ENCODE measurements at regions not wholly inside any gene's neighbourhood (a gene's known extent, or its start where the extent isn't known, plus 50 kb on each side); places are given as distances from the start of the nearest gene placed in this dataset.

DNA sequence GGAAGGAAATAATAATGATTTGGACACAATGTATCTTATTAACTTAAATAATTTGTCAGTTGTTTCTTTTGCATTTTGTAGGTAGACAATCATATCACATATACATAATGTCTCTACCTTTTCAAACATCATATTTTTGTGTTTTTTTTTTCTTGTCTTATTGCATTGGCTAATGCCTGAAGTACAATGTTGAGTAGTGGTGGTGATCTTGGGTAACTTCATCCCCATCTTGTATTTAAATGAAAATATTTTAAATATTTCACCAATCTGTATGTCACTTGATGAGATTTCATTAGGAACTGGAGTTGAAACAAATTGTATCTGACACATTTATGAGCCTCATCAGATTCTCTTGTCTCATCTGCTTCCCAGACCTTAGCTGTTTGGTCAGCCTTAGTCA lies 109.7 kb upstream of the LHX5 start:
- TF ChIP-seq, protein P1, sequence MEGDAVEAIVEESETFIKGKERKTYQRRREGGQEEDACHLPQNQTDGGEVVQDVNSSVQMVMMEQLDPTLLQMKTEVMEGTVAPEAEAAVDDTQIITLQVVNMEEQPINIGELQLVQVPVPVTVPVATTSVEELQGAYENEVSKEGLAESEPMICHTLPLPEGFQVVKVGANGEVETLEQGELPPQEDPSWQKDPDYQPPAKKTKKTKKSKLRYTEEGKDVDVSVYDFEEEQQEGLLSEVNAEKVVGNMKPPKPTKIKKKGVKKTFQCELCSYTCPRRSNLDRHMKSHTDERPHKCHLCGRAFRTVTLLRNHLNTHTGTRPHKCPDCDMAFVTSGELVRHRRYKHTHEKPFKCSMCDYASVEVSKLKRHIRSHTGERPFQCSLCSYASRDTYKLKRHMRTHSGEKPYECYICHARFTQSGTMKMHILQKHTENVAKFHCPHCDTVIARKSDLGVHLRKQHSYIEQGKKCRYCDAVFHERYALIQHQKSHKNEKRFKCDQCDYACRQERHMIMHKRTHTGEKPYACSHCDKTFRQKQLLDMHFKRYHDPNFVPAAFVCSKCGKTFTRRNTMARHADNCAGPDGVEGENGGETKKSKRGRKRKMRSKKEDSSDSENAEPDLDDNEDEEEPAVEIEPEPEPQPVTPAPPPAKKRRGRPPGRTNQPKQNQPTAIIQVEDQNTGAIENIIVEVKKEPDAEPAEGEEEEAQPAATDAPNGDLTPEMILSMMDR (IDR thresholded peaks at IDR 0.05): no peak
- TF ChIP-seq POLR2AphosphoS5 (IDR thresholded peaks at IDR 0.05) (no peak), EP300 (IDR thresholded peaks at IDR 0.05) (no peak), POLR2A (IDR thresholded peaks at IDR 0.05; ENCODE audit: low read depth) (no peak)
- H3K36me3 ChIP-seq: no peaks in the 10 kb centered on the region
- no peak overlapping the region for H3K27ac ChIP-seq (replicated peaks in 1 of 4)
- H3K4me1 ChIP-seq: no peaks in the 10 kb centered on the region
- peaks cover 0 to 29% (median 7%) of the 10 kb centered on the region in 4 donors for H3K9me3 ChIP-seq
- no peak overlapping the region for H3K4me3 ChIP-seq
- peaks cover 0 to 78% (median 0%) of the 10 kb centered on the region in 4 donors for H3K27me3 ChIP-seq
- intact Hi-C loops (cut with DNase I): no loop called here
- DNase-seq (ENCODE audit: extremely low spot score): no peak

DNA sequence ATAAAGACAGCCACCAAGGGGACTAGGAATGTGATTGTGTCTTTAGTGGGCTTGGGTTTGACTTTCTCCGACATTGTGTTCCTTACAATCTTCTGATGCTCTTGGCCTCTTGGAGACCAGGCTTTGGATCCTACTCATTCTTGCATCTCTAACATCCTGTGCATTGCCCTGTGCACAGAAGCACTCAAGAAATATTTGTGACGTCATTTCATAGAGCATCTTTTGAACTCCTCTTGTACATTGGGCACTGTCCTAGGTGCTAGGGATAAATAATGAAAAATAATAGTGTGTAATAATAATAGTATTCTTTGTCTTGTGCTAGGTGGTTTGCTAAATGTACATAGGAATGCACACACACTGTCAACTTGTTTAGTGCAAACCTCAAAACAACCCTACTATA lies 108.8 kb upstream of the LHX5 start:
- TF ChIP-seq POLR2AphosphoS5 (IDR thresholded peaks at IDR 0.05) (no peak), EP300 (IDR thresholded peaks at IDR 0.05) (no peak)
- TF ChIP-seq, protein P1 (IDR thresholded peaks at IDR 0.05): no peak
- no peaks in the 10 kb centered on the region for H3K36me3 ChIP-seq
- peaks cover 0 to 81% (median 0%) of the 10 kb centered on the region in 4 donors for H3K27me3 ChIP-seq
- intact Hi-C loops (cut with DNase I): no loop called here
- WGBS: 0% methylated on average over 2 of the region's 2 CpGs
- H3K27ac ChIP-seq (replicated peaks in 1 of 4): no peak overlapping the region
- peaks cover 0 to 29% (median 7%) of the 10 kb centered on the region in 4 donors for H3K9me3 ChIP-seq
- H3K4me3 ChIP-seq: no peak overlapping the region
- H3K4me1 ChIP-seq: no peaks in the 10 kb centered on the region
- no peak for DNase-seq (ENCODE audit: extremely low spot score)

DNA sequence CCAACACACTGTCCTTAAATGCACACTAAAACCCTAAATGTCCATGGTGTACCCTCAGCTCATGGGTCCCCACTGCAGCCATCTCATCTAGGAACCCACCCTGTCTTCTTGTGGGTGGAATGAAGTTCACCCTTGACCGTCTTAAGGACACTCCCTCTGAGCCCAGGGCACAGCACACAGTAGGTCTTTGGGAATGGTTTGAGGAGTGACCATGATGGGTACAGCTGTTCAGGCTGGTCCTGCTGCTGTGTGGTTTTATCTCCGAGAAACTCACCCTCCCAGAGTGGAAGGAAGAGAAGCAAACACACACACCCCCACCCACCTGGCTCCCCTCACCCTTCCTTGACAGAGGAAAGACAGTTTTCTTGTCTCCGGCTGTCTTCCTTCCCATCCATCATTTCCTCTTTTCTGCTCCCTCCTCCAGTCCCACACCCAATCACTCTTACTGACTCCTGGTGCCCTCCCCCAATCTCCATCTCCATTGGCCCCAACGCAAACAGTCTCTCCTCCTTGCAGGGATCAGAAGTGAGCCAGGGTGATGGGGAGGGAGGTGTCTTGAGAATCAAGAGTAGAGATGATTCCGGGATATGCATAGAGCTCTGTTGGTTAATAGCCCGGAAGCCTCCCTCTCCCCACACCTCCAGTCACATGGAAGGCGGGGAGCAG lies 105.9 kb upstream of the LHX5 start:
- 15% methylated on average over 7 of the region's 7 CpGs for WGBS
- peaks cover 0 to 29% (median 7%) of the 10 kb centered on the region in 4 donors for H3K9me3 ChIP-seq
- no peak overlapping the region for H3K27ac ChIP-seq (replicated peaks in 1 of 4)
- TF ChIP-seq, protein P1 (IDR thresholded peaks at IDR 0.05): no peak
- TF ChIP-seq POLR2A (IDR thresholded peaks at IDR 0.05; ENCODE audit: low read depth): no peak
- no peak for TF ChIP-seq EP300 (IDR thresholded peaks at IDR 0.05)
- no peak for TF ChIP-seq POLR2AphosphoS5 (IDR thresholded peaks at IDR 0.05)
- DNase-seq (ENCODE audit: extremely low spot score): no peak
- peaks cover 0 to 87% (median 0%) of the 10 kb centered on the region in 4 donors for H3K27me3 ChIP-seq
- H3K36me3 ChIP-seq: no peaks in the 10 kb centered on the region
- intact Hi-C loops (cut with DNase I): no loop called here
- H3K4me3 ChIP-seq: no peak overlapping the region
- H3K4me1 ChIP-seq: no peaks in the 10 kb centered on the region

DNA sequence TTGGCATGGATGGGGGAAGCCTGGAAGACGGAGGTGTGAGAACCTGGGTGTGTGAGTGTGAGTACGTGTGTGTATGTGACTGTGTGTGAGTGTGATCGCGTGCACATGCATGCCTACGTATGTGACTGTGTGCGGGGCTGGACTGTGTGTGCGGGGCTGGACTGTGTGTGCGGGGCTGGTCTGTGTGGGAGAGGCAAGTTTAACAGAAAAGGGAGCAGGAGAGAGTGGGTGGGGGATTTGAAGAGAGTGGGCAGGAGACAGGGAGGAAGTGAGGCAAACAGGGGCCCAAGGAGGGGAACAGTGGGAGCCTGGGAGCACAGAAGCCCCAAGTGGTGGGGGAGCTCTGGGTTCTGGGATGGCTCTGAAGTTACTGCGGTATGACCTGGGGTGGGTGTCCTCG lies 103.7 kb upstream of the LHX5 start:
- TF ChIP-seq POLR2A (IDR thresholded peaks at IDR 0.05; ENCODE audit: low read depth) (no peak), POLR2AphosphoS5 (IDR thresholded peaks at IDR 0.05) (no peak), EP300 (IDR thresholded peaks at IDR 0.05) (no peak)
- TF ChIP-seq, protein P1 (IDR thresholded peaks at IDR 0.05): no peak
- no peaks in the 10 kb centered on the region for H3K4me1 ChIP-seq
- H3K36me3 ChIP-seq: no peaks in the 10 kb centered on the region
- H3K27ac ChIP-seq (replicated peaks in 1 of 4): no peak overlapping the region
- WGBS: 68% methylated on average over 10 of the region's 10 CpGs
- intact Hi-C loops (cut with DNase I): no loop called here
- H3K27me3 ChIP-seq: peaks cover 0 to 80% (median 0%) of the 10 kb centered on the region in 4 donors
- DNase-seq (ENCODE audit: extremely low spot score): no peak
- peaks cover 0 to 8% (median 0%) of the 10 kb centered on the region in 4 donors for H3K9me3 ChIP-seq
- no peak overlapping the region for H3K4me3 ChIP-seq

DNA sequence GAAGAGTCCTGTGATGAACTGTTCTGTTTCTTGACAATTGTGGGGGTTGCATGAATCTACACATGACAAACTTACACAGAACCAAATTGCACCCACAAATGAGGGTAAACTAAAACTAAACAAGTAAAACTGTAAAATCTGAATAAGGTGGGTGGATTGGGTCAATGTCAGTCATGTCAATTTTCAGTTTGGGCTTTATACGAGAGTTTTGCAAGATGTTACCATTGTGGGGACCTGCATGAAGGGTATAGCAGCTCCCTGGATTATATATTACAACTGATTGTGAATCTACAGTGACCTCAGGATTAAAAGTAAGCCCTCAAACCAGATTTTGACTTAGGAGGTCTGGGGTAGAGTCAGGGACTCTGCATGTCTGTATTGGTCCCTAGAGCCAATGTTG lies 101.5 kb upstream of the LHX5 start:
- Histone ChIP-seq H3K27me3 (peaks cover 0 to 72% (median 0%) of the 10 kb centered on the region in 4 donors), H3K9me3 (no peaks in the 10 kb centered on the region), H3K27ac (replicated peaks in 1 of 4) (no peak overlapping the region), H3K4me3 (no peak overlapping the region), H3K36me3 (no peaks in the 10 kb centered on the region), H3K4me1 (no peaks in the 10 kb centered on the region)
- 75% methylated on average over 1 of the region's 1 CpG for WGBS
- intact Hi-C loops (cut with DNase I): no loop called here
- TF ChIP-seq, protein P1 (IDR thresholded peaks at IDR 0.05): no peak
- no peak for TF ChIP-seq EP300 (IDR thresholded peaks at IDR 0.05)
- no peak for TF ChIP-seq POLR2AphosphoS5 (IDR thresholded peaks at IDR 0.05)
- no peak for TF ChIP-seq POLR2A (IDR thresholded peaks at IDR 0.05; ENCODE audit: low read depth)
- no peak for DNase-seq (ENCODE audit: extremely low spot score)

Measured in esophagus muscularis mucosa (tissue), 4 donors.